Activated CD8-positive, alpha-beta memory T cell treated with anti-CD3 and anti-CD28 coated beads for 4 hours (primary cell): ENCODE measurements at regions not wholly inside any gene's neighbourhood (a gene's known extent, or its start where the extent isn't known, plus 50 kb on each side); places are given as distances from the start of the nearest gene placed in this dataset.

Experiments
- DNase-seq, 2 donors: peaks; one replicate each; pipeline ENCODE4 v3.0.0-alpha.2; 2020; ENCODE audit warnings: low read depth in 2 of 2

GRCh38 chr17:31715446-31715845, 143.6 kb downstream of the COPRS start:
- DNase-seq, result no peak

GRCh38 chr17:31704483-31704882, 154.6 kb downstream of the COPRS start:
- DNase-seq, result no peak

GRCh38 chr17:31702041-31702440, 157.0 kb downstream of the COPRS start:
- no peak for DNase-seq

DNA sequence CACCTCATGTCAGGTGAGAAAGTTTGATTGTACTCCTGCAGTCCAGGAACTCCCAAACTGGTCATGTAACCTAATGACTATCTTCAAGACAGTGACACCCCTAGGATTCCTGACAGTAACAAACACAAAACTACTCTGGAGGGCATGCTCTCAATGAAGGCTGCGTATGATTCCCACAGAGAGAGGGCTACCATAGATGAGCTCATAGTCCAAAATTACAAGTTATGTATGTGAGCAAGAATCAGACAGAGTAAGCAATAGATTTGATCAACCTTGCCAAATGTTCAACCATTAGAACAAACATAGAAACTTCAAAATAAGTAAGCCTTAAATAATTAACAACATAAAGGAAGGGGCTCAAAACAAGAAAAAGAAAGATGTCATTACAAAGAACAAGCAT, 158.1 kb downstream of the COPRS start:
- DNase-seq, result no peak

DNA sequence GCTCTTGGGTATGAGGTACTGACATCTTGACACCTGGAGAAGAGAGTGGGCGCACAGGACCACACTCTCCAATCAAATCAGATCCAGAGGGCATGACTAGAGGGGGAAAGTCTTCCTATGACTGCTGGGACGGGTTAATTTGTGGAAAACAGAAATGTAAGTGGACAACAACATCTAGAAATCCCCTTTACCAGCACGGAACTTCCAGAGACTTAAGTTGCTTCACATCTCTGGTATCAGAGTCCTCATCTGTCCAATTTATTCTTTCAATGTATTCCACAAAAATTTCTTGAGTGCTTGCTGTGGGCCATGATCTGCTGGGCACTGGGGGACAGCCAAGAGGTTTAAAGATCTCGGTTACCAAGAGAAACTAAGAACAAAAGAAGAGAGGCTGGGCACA, 159.2 kb downstream of the COPRS start:
- no peak for DNase-seq

DNA sequence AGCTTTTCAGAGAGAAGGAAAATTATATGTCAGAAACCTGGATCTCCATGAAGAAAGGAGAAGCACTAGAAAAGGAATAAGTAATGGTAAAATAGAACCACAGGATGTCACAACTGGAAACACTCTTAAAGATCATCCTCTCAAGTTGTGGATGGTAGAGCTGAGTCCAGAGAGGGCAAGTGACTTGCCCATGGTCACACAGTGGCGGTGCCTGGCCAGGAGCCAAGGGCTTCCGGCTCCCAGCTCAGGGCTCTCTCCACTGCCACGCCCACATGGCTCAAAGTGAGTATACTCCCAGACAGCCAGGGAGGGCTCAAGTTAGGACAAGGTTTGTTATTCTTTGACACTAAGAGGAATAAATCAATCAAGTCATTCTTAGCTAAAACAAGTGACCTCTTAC, 159.8 kb downstream of the COPRS start:
- no peak for DNase-seq

- no peak for DNase-seq
Measured at GRCh38 chr17:31698751-31699150, 160.3 kb downstream of the COPRS start.

GRCh38 chr17:31697838-31698237, 161.2 kb downstream of the COPRS start:
- no peak for DNase-seq

DNA sequence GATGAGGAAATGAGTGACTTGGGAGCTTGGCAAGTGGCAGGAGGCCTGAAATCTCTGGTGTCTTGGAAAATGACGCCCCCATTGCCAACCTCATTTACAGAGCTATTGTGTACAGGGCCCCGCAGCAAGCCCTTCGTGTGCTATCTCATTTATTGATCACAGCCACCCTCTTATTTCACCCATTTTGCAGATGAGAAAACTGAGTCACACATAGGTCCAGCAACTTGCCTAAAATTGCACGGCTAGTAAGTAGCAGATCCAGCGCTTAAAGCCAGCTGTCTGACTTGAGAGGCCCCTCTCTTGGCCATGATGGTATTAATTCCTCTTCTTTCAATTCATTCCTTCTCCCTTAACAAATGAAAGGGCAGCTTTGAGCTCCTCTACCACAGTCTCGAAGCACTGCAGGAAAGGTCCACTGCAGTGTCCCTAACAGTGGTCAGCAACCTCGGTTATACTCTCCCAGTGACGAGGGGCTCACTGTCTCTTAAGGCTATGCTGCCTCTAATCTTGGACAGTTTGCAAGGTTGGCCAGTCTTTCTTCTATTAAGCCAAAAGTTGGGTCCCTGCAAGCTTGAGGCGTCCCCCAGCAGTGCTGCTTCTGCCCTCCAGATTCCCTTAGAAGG, 162.2 kb downstream of the COPRS start:
- DNase-seq, result no peak

- no peak for DNase-seq
Measured at GRCh38 chr17:31696184-31696602, 162.9 kb downstream of the COPRS start.

- no peak for DNase-seq
Measured at GRCh38 chr17:31695456-31696090, 163.5 kb downstream of the COPRS start.

DNA sequence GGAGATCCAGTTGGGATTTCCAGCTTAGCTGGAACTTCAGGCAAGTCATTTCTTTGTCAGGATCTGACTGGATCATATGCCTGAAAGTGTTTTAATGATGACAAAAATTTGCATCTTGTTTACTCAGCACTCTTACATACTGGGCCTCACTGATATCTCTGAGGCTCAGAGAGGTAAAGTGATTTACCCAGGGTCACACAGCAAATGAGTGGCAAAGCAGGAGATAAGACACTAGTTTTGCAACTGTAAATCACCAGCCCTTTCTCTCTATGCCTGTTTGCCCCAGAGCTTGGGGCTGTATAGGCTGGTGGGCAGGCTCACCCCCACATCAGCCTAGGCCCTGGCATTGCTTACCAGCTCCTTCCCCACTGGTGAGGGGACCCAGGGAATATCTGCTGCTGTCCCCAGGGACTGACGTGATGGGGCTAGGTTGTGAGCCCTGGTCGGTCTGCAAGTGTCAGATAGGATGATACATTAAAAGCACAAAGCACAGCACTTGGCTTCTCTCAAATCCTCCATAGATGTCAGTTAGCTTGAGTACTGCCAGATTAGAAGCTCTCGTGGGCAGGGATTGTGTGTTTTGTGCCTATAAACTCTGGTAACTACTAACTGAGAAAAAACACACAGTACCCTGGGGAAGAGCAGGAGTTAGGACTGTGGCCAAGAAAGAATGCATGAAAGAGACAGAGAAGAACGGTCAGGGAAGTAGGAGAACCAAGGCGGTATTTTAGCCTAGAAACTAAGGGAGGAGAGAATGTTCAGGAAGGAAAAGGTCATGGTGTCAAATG, 165.4 kb downstream of the COPRS start:
- DNase-seq, result no peak

- DNase-seq, result no peak
Measured at GRCh38 chr17:31692632-31693031, 166.4 kb downstream of the COPRS start.

DNA sequence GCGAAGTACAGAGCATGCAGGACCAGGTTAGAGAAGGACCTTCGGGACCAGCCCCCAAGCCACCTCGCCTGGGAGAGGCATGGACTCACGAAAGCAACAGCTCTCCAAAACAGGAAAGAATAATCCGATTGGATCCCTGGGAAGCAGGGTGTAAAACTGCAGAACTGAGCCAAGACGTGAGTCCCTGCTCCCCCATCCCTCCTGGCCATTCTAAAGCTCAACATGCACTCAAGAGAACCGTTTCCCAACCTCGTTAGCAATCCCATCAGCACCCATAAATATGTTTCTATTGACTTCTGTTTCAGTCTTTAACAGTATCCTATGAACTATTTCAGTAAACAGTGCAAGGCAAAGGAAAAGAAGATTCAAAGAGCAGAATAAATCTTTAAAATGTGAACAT, 167.0 kb downstream of the COPRS start:
- DNase-seq, result no peak

DNA sequence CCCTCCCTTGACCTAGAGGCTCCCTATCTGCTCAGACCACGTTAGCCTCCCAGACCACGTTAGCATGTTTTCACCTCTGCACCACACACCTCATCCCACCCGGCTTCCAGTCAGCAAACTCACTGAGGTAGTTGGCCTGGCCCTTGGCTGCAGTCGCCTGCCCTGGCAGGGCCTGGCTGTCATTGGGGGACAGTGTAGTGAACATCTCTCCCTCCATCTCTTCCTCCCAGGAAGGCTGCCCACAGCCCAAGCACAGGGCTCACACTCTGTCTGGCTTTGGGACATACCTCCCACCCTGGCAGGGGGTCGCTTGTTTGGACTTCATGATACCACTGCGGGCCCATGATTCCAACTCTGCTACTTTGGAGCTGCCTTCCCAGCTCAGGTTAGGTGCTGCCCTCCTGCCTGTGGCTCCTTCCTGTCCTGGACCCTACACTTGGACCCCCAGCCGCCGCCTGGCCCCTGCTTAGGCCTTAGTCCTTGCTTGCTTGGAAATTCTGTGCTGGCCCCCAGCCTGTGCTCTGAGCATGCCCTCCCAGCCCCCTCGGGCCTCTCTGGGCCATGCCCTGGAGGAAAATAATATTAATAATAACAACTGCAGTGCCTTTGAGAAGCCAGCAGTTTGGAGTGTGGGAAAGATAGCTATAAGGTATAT, 167.7 kb downstream of the COPRS start:
- DNase-seq, result no peak

GRCh38 chr17:31690151-31690551, 168.9 kb downstream of the COPRS start:
- DNase-seq, result no peak

DNA sequence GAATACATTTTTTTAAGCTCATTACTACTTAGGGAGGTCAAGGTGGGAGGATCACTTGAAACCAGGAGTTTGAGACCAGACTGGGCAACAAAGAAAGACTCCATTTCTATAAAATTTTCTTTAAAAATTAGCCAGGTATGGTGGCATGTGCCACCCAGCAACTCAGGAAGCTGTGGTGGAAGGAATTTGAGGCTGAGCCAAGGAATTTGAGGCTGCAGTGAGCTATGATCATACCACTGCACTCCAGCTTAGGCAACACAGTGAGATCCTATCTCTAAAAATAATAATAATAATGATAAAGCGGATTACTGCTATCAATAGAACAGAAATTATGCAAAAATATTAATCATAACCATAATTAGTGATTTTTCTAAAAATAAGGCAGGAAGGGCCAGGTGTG, 170.3 kb downstream of the COPRS start:
- DNase-seq, result no peak

DNA sequence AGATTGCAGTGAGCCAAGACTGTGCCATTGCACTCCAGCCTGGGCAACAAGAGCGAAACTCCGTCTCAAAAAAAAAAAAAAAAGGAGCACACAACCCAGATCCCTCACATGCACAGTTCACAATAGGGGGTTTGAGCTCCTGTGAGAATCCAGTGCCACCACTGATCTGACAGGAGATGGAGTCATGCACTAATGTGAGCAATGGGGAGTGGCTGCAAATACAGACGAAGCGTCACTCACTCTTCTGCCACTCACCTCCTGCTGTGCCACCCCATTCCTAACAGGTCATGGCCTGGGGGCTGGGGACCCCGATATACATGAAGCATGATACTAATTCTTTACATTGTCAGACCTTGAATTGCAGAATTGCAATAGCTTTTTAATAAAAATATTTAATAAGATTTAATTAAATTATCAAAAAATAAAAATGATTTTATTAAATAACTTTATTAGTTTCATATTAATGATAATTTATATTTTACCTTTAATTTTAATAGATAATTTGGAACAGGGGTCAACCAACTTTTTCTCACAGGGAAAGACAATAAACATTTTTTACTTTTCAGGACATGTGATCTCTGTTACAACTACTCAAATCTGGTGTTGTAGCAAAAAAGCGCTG, 171.4 kb downstream of the COPRS start:
- no peak for DNase-seq

DNA sequence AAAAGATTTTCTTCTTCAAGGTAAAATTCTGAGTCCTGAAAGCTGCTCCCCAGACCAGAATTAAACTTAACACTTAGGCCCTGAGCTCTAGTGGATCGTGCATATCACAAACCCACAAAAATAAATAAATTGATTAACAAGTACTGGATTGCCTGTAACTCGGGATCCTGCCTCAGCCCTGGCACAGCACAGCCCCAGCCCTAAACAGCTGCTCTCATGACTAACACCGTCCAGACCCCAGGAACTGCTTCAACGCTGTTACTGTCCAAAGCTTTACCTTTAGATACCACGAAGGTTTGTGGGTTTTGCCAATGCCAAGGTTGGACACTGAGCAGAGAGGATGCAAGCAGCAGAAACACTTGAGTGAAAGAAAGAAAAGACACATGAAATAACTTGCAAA, 172.5 kb downstream of the COPRS start:
- DNase-seq, result no peak

DNA sequence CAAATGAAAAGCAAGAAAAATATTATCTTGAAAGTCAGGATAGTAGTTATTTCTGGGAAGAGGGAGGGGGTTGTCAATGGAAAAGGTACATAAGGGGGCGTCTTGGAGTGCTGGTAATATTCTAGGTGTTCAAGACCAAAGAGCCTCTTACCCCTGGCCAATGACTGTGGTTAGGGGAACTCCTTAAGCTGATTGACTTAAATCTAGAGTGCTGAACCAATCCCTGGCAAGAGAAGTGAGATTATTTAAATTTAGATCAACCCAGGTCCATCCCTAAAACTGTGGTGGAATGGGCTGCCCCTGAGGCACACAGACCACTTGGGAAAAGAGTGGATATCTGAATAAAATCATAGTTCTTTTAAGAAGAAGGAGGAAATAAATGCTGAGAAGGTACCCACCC, 174.1 kb downstream of the COPRS start:
- DNase-seq, result no peak

DNA sequence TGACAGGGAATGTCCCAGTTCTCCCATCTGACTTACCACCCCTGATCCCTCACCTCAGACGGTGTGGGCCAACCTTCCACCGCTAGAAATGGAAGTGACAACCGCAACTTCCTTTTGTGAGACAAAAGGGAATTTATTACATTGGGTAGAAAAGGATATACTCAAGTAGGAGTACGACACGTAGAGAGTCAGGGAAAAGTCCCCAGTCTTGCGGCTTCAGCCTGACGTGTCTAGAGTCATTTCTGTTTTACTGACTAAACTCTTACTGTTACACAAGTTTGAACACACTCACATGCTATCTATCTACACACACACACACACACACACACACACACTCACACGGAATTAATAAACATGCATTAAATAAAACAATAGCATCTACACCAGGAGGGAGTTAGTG, 178.9 kb downstream of the COPRS start:
- DNase-seq, result no peak

DNA sequence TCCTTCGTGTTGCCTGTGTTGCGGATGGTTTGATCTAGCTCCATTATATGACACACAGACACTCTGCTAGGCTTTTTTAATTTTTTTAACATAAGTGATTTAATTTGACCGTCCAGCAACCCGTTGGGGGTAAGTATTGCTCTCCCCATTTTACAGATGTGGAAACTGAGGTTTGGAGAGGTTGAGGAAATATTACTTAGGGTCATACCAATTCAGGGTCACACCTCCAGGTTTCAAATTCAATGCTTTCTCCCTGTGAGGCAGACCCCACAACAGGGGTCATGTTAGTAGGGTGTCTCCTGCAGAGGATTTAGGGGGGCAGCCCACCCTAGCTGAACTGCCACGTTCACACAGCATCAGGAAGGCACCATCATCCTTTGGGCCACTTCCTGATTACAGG, 179.4 kb downstream of the COPRS start:
- no peak for DNase-seq
